GM10266 (cell line): ENCODE measurements at regions not wholly inside any gene's neighbourhood (a gene's known extent, or its start where the extent isn't known, plus 50 kb on each side); places are given as distances from the start of the nearest gene placed in this dataset.

Experiments
- DNase-seq: peaks from one replicate; pipeline ENCODE4 v3.0.0; 2012; ENCODE audit errors: extremely low spot score
- TF ChIP-seq, protein P1 (sequence below): IDR thresholded peaks from 2 replicates; pipeline ENCODE4 v1.5.1; 2012; ENCODE audit warnings: mild to moderate bottlenecking, low read depth; ENCODE audit not compliant: control insufficient read depth, insufficient read depth; ENCODE audit errors: missing control alignments

DNA sequence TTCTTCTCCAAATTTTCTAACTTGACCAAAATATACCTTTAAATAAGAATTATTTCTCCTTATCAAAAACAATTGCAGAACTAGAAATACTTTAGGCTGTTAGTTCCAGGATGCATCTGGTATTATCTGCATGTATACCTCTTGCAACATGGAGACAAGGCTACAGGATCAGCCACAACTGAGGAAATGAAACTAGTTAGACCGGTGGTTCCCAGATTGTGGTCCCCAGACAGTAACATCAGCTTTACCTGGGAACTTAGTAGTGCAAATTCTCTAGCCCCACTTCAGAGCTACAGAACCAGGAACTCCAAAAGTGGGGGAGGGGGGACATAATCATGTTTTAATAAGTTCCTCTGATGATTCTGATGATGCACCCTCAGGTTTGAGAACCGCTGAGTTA lies 61.6 kb upstream of the C9orf72 start:
- no peak for DNase-seq

GRCh38 chr9:27638716-27639115 lies 65.4 kb upstream of the C9orf72 start:
- DNase-seq, result no peak
- TF ChIP-seq, protein P1, sequence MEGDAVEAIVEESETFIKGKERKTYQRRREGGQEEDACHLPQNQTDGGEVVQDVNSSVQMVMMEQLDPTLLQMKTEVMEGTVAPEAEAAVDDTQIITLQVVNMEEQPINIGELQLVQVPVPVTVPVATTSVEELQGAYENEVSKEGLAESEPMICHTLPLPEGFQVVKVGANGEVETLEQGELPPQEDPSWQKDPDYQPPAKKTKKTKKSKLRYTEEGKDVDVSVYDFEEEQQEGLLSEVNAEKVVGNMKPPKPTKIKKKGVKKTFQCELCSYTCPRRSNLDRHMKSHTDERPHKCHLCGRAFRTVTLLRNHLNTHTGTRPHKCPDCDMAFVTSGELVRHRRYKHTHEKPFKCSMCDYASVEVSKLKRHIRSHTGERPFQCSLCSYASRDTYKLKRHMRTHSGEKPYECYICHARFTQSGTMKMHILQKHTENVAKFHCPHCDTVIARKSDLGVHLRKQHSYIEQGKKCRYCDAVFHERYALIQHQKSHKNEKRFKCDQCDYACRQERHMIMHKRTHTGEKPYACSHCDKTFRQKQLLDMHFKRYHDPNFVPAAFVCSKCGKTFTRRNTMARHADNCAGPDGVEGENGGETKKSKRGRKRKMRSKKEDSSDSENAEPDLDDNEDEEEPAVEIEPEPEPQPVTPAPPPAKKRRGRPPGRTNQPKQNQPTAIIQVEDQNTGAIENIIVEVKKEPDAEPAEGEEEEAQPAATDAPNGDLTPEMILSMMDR, result no peak

More for the DNA sequence above, 61.6 kb upstream of the C9orf72 start:
- TF ChIP-seq, protein P1, result no peak

GRCh38 chr9:27645161-27645840 lies 72.0 kb upstream of the C9orf72 start:
- DNase-seq, result no peak
- TF ChIP-seq, protein P1, result no peak

DNA sequence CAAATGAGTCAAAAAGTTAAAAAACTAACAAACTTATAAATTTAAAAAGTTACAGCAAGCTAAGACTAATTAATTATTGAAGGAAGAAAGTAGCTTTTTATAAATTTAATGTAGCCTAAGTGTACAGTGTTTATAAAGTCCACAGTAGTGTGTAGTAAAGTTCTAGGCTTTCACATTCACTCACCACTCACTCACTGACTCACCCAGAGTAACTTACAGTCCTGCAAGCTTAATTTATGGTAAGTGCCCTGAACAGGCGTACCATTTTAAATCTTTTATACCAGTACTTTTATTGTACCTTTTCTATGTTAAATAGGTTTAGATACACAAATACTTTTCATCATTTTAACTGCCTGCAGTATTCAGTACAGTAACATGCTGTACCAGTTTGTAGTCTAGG lies 80.0 kb upstream of the C9orf72 start:
- TF ChIP-seq, protein P1, result no peak
- no peak for DNase-seq

- no peak for DNase-seq
- TF ChIP-seq, protein P1, result no peak
These were observed 80.7 kb upstream of the C9orf72 start for GRCh38 chr9:27653957-27654356.

- DNase-seq, result no peak
- TF ChIP-seq, protein P1, result no peak
These were observed 81.5 kb upstream of the C9orf72 start for GRCh38 chr9:27654629-27655285.

DNA sequence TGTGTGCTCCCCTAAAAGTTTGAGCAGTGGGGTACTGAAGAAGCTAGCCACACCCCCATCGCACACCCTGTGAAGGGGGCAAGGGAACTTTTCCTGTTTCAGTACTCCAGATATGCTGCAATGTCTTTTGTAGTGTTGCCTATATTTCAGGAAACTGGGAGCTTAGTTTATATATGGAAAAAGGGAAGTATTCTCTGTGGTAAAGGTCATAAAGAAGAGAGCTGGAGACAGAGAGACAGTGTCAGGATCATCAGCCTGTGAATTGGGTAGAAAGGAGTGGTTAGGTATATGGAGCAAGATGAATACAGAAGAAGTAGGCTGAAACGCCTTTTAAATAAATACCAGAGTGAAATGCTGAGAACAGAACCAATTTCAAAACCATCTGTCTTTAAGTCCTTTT lies 82.2 kb upstream of the C9orf72 start:
- TF ChIP-seq, protein P1, result no peak

More for the DNA sequence above, 82.2 kb upstream of the C9orf72 start:
- no peak for DNase-seq
